Upper lobe of right lung (tissue), 1 donor: ENCODE measurements at regions not wholly inside any gene's neighbourhood (a gene's known extent, or its start where the extent isn't known, plus 50 kb on each side); places are given as distances from the start of the nearest gene placed in this dataset.
"Not testable (repeated sequence)": the region's sequence is repeated elsewhere in the genome, so short reads cannot be mapped to it uniquely, and the experiment has no call there.

Source experiments
- ATAC-seq: fragments of 200-7000 bp; cut with Tn5 transposase; one replicate; pipeline ENCODE4 v1.9.1; 2020; ENCODE audit warnings: mild to moderate bottlenecking, moderate library complexity
- DNase-seq: peaks from one replicate; pipeline ENCODE4 v3.0.0-alpha.2; 2020
- H3K27ac ChIP-seq: fragments of 200-600 bp; one replicate; pipeline ENCODE4 v1.8.0; 2022
- H3K27me3 ChIP-seq: fragments of 200-600 bp; one replicate; pipeline ENCODE4 v1.8.0; 2022; ENCODE audit warnings: mild to moderate bottlenecking
- H3K36me3 ChIP-seq: fragments of 200-600 bp; one replicate; pipeline ENCODE4 v1.8.0; 2022
- H3K4me1 ChIP-seq: fragments of 200-600 bp; one replicate; pipeline ENCODE4 v1.8.0; 2022
- H3K4me3 ChIP-seq: fragments of 200-600 bp; one replicate; pipeline ENCODE4 v1.8.0; 2022; ENCODE audit warnings: mild to moderate bottlenecking
- H3K9me3 ChIP-seq: fragments of 200-600 bp; one replicate; pipeline ENCODE4 v1.8.0; 2022
- intact Hi-C: fragments of 100-400 bp; cut with DNase I; formaldehyde crosslinking; loops from one replicate; pipeline ENCODE4 v1.11.0; 2022
- TF ChIP-seq, protein P1 (sequence below): fragments of 200-600 bp; IDR thresholded peaks from one replicate; pipeline ENCODE4 v1.8.0; 2022; ENCODE audit warnings: antibody characterized with exemption
- donor health status: DM: no; HTN: yes; CAD: no; lungs with severe emphysema.

DNA sequence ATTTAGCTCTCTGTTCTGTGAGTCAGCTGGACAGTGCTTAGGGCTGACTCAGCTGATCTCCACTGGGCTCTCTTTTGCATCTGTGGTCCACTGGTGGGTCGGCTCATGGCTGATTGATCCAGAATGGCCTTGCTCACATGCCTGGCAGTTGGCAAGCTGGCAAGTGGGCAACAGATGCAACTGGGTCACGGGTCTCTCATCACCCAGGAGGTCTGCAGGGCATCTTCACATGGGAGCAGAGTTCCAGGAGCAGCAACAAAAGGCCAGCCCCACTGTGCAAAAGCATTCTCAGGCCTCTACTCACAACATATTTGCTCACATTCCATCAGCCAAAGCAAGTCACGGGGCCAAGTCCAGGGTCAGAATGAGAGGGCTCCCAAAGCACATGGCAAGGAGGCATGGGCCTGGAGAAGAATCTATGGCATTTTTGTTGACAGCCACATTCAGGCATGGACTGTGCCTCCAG is 98.8 kb downstream of the OAT start:
- intact Hi-C loops, result no loop called here
- DNase-seq (peak; percentile 44), ATAC-seq (no peak)
- TF ChIP-seq, protein P1, sequence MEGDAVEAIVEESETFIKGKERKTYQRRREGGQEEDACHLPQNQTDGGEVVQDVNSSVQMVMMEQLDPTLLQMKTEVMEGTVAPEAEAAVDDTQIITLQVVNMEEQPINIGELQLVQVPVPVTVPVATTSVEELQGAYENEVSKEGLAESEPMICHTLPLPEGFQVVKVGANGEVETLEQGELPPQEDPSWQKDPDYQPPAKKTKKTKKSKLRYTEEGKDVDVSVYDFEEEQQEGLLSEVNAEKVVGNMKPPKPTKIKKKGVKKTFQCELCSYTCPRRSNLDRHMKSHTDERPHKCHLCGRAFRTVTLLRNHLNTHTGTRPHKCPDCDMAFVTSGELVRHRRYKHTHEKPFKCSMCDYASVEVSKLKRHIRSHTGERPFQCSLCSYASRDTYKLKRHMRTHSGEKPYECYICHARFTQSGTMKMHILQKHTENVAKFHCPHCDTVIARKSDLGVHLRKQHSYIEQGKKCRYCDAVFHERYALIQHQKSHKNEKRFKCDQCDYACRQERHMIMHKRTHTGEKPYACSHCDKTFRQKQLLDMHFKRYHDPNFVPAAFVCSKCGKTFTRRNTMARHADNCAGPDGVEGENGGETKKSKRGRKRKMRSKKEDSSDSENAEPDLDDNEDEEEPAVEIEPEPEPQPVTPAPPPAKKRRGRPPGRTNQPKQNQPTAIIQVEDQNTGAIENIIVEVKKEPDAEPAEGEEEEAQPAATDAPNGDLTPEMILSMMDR, result no peak
- no peaks in the 10 kb centered on the region for H3K36me3 ChIP-seq
- H3K27me3 ChIP-seq, result no peaks in the 10 kb centered on the region
- no peak overlapping the region for H3K4me3 ChIP-seq
- H3K9me3 ChIP-seq, result no peaks in the 10 kb centered on the region
- H3K27ac ChIP-seq, result no peak overlapping the region
- no peaks in the 10 kb centered on the region for H3K4me1 ChIP-seq

DNA sequence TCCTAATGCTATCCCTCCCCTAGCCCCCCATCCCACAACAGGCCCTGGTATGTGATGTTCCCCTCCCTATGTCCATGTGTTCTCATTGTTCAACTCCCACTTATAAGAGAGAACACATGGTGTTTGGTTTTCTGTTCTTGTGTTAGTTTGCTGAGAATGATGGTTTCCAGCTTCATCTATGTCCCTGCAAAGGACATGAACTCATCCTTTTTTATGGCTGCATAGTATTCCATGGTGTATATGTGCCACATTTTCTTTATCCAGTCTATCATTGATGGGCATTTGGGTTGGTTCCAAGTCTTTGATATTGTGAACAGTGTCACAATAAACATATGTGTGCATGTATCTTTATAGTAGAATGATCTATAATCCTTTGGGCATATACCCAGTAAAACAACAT is 99.2 kb downstream of the OAT start:
- ATAC-seq, H3K36me3 ChIP-seq, intact Hi-C loops, DNase-seq, H3K9me3 ChIP-seq, H3K27ac ChIP-seq, H3K4me3 ChIP-seq, H3K27me3 ChIP-seq, H3K4me1 ChIP-seq: not testable (repeated sequence)

DNA sequence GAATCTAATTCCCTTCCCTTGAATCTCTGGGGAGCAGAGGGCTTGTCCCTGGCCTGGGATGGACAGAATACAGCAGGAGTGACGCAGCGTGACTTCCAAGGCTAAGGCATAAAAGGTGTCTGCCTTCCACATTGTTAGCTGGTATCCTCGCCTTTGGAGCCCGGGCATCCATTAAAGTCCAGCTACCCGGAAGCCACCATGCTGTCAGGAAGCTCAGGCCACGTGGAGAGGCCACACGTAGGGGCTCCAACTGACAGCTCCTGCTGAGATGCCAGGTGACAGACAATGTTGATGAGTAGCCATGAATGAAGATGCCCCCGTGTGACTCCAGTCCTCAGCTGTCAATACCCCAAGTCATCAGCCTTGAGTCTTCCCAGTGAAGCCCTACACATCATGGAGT is 99.9 kb downstream of the OAT start:
- intact Hi-C loops, result no loop called here
- ATAC-seq (no peak), DNase-seq (peak; percentile 23)
- no peaks in the 10 kb centered on the region for H3K4me1 ChIP-seq
- no peaks in the 10 kb centered on the region for H3K9me3 ChIP-seq
- H3K36me3 ChIP-seq, result no peaks in the 10 kb centered on the region
- no peaks in the 10 kb centered on the region for H3K27me3 ChIP-seq
- H3K27ac ChIP-seq, result no peak overlapping the region
- no peak overlapping the region for H3K4me3 ChIP-seq
- TF ChIP-seq, protein P1, result no peak

DNA sequence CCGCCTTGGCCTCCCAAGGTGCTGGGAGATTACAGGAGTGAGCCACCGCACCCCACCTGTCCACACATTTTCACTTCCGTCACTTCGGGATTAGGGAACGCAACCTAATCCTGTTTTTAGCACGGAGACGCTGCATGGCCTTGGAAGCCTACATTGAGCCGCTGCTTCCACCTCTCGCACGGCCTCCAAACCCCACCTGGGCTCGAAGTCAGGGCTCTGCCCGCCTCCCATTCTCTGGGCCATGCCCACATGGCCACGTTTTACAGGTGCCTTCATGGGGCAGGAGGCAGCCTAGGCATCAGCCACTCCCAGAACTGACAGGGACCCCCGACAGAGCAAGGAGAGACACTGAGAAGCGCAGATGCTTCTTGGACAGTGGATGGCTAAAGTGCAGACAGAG is 100.6 kb downstream of the OAT start:
- ATAC-seq, result no peak
- no peaks in the 10 kb centered on the region for H3K27me3 ChIP-seq
- DNase-seq, result peak; percentile 27
- no peak overlapping the region for H3K4me3 ChIP-seq
- H3K27ac ChIP-seq, result no peak overlapping the region
- intact Hi-C loops, result no loop called here
- H3K36me3 ChIP-seq, result no peaks in the 10 kb centered on the region
- TF ChIP-seq, protein P1, result no peak
- no peaks in the 10 kb centered on the region for H3K4me1 ChIP-seq
- no peaks in the 10 kb centered on the region for H3K9me3 ChIP-seq

DNA sequence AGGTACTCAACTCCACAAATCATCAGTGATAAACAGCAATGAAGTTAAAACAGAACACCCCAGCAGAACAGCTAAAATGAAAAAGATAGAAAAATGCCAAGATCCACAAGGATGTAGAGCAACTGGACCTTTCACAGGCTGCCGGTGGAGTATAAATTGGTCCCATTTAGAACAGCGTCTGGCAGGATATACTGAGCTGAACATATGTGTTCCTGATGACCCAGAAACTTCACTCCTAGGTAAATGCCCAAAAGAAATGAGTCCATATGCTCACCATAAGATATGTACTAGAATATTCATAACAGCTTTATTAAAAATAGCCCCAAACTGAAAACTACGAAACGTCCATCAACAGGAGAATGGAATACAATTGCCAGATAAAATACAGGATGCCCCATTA is 102.4 kb downstream of the OAT start:
- DNase-seq, result no peak
- no peaks in the 10 kb centered on the region for H3K36me3 ChIP-seq
- TF ChIP-seq, protein P1, result no peak
- H3K27me3 ChIP-seq, result no peaks in the 10 kb centered on the region
- no peak overlapping the region for H3K27ac ChIP-seq
- H3K4me1 ChIP-seq, result no peaks in the 10 kb centered on the region
- intact Hi-C loops, result no loop called here
- H3K9me3 ChIP-seq, result no peaks in the 10 kb centered on the region
- ATAC-seq, result no peak
- H3K4me3 ChIP-seq, result no peak overlapping the region

DNA sequence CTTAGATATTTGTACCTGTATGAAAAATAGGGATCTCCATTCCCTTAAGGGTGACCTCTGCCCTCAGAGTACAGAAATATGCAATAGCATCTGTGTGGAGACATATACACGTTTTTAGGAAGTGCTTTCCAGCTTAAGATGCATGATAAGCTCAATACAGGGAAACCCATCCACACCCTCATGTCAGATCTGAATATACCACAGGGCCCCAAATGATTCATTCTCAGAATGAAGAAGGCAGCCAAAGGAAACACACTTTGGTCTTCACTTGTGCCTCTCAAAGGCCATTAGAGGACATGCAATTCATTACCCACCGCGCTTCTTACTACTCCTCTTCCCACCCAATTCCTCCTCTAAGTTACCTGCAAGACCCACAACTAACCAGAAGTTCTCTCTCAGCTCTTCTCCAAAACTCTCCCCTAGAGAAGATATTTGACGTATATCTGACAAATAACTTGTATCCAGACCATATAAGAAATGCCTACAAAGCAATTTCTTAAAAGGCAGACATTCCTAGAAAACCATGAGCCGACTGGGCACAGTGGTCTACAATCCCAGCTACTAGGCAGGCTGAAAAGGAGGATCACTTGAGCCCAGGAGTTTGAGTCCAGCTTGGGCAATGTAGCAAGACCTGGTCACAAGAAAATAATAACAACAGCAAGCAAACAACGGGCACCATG is 103.0 kb downstream of the OAT start:
- Histone ChIP-seq H3K27ac (no peak overlapping the region), H3K4me1 (no peaks in the 10 kb centered on the region), H3K27me3 (no peaks in the 10 kb centered on the region), H3K9me3 (no peaks in the 10 kb centered on the region), H3K4me3 (no peak overlapping the region), H3K36me3 (no peaks in the 10 kb centered on the region)
- TF ChIP-seq, protein P1, result no peak
- intact Hi-C loops, result no loop called here
- no peak for DNase-seq
- peak; percentile 43 for ATAC-seq
